NCI-H345 treated with DMSO at 0.1 percent for 48 hours (cell line): ENCODE measurements at regions not wholly inside any gene's neighbourhood (a gene's known extent, or its start where the extent isn't known, plus 50 kb on each side); places are given as distances from the start of the nearest gene placed in this dataset.

Experiments used
- DNase-seq: peaks from one replicate; lab custom pipeline; 2025; ENCODE audit not compliant: unreplicated experiment; lab: John Stamatoyannopoulos, UW

DNA sequence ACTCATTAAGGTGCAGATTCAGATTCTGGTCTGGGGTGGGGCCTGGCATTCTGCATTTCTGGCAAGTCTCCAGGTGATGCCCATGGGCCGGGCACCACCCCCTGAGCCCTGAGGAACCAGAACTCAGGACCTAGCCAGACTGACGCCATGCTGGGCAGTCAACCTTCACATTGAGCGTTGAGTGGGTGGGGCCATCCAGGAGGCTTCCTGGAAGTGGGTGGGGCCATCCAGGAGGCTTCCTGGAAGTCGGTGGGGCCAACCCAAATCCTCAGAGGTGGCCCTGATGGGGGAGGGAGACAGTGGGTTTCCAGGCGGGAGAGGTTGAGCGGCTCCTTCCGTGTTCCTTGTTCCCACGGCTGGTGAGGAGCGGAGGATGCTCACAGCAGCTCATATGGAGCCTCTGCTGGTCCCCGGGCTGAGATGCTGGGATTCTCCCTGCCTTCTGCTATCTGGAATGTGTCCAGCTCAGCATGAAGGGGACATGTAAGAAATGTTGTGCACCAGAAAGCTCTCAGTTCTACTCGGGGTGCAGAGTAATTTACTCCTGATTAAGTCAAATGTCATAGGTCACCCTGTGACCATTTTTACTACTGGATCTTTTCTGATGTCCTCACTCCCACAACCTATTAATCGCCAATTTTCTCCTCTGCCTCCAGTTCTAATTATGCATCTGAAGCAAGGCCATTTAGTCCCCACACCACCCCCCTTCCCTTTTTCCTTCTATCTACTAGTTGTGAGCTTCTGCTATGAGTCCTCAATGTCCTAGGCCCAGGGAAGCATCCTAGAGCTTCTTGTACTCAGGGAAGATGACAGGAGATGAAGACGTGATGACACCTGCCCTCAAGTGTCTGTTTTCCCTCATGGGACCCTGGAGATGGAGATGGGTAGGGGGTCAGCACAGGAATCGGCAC lies 435.4 kb downstream of the PTPRU start:
- DNase-seq = no peak

DNA sequence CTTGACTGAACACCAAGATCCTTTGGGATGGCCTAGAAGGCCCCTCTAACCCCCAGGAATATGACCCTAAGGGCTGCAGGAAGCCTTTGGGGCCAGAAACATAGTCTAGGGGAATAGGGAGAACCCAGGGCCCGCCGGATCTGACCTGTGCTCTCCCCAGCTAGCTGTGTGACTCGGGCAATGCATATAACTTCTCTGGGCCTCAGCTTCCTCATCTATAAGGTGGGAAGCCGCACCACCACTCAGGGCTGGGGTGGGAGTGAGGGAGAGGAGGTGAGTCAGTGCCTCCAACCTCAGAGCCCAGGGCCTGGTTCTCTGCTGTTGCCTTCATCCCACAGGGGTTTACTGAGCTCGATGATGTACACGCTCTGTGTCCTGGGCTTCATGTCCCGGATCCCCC lies 434.4 kb downstream of the PTPRU start:
- DNase-seq = no peak

- DNase-seq = no peak
These were observed 433.6 kb downstream of the PTPRU start for GRCh38 chr1:29669912-29670311.

- no peak for DNase-seq
These were observed 433.0 kb downstream of the PTPRU start for GRCh38 chr1:29669158-29669871.

DNA sequence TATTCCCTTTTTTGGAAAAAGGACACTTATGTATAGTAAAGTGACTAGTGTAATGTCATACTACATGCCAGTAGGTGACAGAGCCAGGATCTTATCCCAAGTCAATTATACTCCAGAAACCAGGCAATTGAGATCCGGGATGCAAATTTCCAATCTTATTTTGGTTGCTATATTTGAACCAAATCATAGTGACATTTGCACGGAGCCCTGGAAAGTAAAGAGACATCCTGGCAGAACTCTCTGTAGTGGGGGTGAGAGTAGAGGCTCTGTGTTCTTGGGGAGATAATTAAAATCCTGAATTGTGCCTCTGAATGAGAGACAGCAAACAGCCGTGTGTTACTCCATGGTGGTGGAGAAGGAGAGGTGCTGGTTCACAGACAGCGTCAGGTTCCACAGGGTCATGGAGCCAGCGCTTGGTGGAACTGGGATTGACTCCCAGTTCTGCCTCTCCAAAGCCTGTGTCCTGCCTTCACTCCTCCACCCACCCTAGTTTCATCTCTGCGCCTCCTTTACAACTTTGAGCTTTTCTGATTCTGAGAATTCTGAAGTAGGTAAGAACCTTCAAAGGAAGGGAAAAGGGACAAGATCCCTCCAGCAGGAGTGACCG lies 432.3 kb downstream of the PTPRU start:
- no peak for DNase-seq

DNA sequence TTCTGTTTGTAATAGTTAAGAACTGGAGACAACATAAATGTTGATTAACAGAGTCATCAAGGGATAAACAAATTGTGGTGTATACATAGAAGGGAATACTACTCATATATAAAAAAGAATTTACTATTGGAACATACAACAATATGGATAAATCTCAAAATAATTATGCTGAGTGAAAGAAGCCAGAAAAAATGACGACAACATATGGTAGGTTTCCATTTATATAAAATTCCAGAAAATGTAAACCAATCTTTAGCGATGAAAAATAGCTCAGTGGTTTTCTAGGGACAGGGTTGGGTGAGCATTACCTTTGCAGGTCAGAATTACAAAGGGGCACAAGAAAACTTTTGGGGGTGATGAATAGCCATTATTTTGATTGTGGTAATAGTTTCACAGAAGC lies 431.6 kb downstream of the PTPRU start:
- DNase-seq = no peak

DNA sequence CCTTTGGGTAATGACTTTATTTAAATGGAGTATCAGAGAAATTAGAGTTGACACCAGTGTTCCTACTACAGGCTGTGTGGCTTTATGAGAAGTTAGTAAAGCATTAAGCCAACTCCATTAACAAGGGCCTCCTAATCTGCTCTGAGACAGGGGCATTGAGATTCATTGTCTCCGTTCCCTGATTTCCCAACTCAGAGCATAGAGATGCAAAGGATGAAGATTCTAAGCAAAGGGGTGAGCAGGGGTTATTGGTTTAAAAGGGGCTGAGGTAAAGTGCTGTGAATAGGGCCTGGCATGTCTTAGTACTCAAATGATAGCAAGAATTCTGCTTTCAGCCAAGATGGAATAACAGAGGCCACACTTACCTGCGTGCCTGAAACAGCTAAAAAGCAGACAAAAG lies 428.4 kb downstream of the PTPRU start:
- no peak for DNase-seq

GRCh38 chr1:29658688-29659087 lies 422.4 kb downstream of the PTPRU start:
- DNase-seq = no peak

GRCh38 chr1:29657816-29658215 lies 421.5 kb downstream of the PTPRU start:
- no peak for DNase-seq

DNA sequence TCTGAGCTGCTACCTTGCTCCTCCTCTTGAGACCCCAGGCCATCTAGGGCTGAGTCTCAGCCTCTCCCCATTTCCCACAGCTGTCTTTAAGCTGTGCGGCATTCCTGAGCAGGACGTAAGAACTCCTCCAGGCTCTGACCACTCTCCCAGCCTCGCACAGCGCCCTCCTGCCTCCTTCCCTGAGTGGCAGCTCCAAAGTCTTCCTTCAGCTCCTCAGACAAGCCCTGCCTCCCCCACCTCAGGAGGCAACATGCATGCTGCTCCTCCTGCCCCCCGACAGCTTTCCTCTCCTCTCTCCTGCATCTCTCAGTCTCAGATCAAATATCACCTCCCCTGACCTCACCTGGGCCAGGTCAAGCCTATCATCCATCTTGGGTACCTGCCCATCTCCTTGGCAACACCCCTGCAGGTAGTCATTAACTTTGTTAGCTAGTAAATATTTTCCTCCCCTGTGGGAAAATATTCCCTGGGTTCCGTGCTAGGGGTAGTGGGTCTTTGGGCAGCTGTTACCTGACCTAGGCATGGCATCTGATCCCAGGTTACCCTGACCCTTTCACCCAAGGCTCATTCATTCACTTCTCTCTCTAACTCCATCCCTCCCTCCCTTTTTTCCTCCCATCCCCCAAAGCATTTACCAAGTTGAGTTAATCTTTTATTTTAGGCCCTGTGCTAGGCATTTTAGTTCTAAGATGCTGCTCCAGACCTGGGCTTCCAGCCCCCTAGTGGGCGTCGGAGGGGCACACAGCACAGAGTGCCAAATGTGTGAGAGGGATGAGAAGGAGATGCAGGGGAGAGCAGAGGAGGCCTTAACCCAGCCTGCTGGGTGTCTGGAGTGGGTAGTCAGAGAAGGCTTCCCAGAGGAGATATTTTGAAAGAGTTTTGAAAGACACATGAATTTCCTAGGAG lies 419.9 kb downstream of the PTPRU start:
- no peak for DNase-seq

DNA sequence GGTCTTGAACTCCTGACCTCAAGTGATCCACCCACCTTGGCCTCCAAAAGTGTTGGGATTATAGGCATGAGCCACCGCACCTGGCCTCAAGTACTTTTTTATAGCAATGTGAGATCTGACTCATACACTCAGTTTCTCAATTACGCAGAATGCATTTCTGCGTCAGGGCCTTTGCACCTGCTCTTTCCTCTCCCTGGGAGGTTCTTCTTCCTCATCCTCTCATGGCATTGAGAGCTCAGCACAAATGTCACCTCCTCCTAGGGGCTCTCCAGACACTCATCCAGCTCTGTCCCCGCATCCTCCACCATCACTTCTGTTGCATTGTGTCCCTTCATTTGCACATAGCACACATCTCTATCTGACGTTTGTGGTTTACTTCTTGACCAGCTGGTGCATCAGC lies 418.8 kb downstream of the PTPRU start:
- DNase-seq = no peak

DNA sequence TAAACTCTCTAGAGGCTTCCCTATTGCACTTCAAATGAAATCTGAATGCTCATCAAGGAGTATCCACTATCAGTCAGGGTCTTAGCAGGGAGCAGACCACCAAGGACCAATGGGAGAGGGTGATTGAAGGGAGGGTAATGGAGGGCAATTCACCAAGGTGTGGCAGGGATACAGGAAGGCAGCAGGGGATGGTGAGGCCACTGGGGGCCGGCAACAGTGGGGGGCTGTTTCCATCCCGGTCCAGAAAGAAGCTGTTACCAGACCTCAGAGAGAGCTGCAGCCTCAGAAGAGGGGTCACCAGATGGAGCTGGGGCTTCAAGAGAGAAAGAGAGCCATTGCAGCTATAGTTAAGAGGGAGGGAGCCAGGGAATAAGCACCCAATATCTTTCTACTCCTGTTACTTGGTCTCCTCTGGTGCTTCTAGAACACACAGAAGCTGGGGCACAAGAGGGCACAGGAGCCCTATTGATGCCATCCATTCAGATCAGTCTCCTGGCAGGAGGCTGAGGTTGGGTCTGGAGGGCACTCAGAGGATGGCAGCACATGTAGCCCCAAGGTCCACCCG lies 417.6 kb downstream of the PTPRU start:
- DNase-seq = no peak

DNA sequence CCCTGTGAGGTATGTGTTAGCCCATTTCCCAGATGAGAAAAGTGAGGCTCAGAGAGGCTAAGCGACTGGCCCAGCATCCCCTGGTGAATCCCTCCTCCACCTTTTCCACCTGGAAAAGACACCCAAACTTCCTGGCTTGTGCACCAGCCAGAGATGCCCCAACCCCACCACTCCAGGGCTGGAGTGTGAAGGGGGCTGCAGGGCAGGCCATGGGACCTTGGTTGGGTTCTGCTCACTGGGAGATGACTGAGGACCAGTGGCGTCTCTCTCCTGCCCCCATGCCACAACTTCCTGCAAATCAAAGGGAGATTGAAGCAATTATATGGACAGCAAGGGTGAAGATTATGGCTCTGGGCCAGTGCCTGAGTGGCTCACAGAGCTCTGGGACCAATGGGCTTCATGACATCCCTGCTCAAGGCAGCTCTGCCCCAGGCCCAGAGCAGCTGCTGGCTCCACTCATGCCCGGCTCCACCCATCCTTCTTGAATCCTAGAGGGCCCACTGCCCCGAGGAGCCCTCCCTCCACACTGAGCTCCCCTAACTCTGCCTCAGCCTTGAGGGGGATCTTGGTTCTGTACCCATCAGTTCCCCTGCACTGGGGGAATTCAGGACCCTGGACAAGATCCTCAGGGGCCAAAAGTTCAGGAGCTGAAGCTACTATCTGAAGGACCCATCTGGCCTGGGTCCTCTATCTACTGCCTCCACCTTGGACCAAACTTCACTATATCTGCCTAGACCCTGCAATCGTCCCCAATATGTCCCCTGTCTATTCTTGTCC lies 416.9 kb downstream of the PTPRU start:
- no peak for DNase-seq

DNA sequence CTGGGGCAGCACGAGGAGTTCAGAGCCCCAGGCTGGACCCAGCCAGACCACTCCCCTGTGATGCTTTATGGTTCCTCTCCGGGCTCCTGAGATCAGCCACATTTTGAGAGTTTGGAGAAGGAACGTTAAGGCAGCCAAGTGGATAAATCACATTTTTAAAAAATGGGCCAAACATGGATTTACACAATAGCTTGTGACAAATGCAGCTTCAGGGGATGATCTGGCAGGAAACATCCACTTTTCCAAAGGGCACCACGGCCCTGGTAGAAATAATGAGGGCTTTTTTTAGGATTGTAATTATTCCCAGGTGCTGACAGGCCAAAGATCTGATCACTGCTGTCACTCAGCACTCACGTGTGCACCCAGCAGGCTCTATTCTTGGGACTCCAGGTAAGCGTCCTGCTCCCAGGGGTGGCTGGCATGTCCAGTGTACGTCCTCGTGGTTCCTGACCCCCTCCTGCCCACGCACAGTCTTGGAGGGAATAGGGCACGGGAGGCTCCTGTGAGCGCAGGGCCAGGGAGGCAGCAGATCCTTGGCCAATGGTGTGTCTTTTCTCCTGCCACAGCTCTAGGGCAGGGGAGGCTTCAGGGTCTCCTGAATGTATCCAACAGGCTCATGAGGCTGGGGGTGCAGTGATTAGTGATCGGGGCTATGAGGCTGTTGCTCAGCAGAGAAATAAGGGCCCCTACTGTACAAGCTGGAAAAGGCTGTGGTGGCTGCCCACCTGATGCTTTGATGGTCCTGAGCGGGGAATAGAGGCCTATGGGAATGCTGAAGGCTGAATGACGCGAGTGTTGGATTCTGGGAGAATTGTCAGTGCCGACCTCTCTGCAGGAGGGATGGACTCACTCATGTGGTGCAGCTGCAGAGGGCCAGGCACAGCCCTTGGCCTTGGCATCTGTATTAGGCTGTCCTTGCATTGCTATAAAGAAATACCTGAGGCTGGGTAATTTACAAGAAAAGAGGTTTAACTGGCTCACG lies 415.7 kb downstream of the PTPRU start:
- no peak for DNase-seq

DNA sequence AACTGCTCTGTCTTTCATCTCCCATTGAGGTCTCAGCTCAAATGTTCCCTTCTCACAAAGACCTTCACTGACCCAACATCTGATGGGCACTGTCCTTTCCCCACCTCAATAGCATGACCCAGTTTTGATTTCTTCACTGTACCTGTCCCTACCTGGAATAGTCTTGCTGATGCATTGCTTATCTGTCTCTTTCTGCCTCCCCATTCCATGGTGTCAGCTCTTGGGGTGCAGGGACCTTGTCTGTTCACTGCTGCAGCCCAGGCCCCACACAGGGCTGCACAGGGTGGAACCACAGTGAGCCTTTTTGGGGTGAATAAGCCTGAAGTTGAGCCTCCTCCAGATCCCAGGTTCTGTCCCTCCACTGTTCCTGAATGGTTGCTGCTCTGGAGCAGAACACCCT lies 414.9 kb downstream of the PTPRU start:
- no peak for DNase-seq

DNA sequence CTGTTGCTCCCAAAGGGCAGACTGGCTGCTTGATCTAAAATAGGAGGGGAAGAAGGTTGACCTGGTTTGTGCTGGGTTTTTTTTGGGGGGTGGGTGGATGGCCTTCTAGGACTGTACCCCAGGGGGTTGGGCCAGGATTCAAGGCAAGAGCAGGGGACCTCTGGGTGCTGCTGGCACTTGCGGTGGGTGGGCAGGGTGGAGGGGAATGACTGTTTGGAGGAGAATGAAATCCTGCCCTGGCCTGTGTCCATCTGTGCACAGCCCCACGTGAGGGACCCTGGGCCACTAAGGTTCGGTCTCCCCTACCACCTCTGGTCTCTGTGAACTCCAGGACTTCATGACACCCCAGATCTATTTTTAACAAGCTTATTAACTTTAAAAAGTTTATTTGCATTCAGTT lies 414.2 kb downstream of the PTPRU start:
- DNase-seq = no peak

- no peak for DNase-seq
These were observed 413.7 kb downstream of the PTPRU start for GRCh38 chr1:29650041-29650400.

DNA sequence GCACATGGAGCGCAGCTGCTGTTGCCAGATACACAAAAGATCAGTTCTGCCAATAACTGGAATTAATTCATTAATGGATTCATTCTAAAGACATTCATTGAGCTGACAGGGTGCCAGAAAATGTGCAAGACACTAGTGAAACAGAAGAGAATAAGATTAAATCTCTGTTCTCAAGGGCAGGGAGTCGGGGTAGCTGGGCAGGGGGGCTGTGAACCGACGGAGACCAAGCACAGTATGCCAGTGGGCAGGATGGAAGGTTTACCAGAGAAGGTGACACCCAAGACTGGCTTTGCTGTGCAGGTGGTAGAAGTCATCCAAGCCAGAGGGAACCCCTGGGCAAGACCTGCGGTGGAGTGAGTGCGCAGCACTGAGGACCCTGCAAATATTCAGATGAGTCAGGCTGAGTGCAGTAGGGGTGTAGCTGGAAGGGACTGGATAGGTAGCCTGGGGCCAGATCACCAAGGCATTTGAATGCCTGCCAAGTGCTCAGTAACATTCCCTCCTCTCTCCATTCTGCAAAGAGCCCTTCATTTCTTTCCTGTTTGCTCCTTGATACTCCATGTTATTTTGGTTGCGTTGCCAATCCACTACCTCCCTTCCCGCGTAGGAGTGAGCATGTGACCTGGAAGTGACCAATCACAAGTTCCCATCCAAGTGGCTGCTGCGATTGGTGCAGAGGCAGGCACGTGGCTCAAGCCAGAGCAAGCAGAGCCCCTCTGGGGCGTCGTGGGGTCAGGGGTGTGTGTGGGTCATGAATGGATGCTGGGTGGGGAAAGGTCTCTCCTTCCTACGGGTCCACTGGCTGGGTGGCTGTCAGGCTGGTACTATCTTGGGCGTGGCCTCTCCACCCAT lies 413.1 kb downstream of the PTPRU start:
- peak; percentile 89 for DNase-seq
